ENCODE measurements at regions not wholly inside any gene's neighbourhood (a gene's known extent, or its start where the extent isn't known, plus 50 kb on each side); places are given as distances from the start of the nearest gene placed in this dataset.

DNA sequence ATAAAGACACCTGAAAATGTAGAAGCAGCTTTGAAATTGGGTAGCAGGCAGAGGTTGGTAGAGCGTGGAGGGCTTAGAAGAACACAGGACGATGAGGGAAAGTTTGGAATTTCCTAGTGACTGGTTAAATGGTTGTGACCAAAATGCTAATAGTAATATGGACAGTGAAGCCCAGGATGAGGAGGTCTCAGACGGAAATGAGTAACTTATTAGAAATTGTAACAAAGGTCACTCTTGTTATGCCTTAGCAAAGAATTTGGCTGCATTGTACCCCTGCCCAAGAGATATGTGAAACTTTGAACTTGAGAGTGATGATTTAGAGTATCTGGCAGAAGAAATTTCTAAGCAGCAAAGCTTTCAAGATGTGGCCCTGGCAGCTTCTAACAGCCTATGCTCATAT lies 382.5 kb downstream of the KCNN2 start (continued):
- TF ChIP-seq CHD7 (IDR thresholded peaks at IDR 0.05; ENCODE audit: insufficient replicate concordance, low read length): no peak
- TF ChIP-seq TBP (IDR thresholded peaks at IDR 0.05; ENCODE audit: low read depth, low read length): no peak
- TF ChIP-seq, protein P1, sequence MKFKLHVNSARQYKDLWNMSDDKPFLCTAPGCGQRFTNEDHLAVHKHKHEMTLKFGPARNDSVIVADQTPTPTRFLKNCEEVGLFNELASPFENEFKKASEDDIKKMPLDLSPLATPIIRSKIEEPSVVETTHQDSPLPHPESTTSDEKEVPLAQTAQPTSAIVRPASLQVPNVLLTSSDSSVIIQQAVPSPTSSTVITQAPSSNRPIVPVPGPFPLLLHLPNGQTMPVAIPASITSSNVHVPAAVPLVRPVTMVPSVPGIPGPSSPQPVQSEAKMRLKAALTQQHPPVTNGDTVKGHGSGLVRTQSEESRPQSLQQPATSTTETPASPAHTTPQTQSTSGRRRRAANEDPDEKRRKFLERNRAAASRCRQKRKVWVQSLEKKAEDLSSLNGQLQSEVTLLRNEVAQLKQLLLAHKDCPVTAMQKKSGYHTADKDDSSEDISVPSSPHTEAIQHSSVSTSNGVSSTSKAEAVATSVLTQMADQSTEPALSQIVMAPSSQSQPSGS (IDR thresholded peaks at IDR 0.05; ENCODE audit: low read length): no peak
- TF ChIP-seq CHD2 (IDR thresholded peaks at IDR 0.05; ENCODE audit: low read length): no peak
- TF ChIP-seq, protein P2, sequence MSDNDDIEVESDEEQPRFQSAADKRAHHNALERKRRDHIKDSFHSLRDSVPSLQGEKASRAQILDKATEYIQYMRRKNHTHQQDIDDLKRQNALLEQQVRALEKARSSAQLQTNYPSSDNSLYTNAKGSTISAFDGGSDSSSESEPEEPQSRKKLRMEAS (IDR thresholded peaks at IDR 0.05): no peak
- TF ChIP-seq EZH2 (IDR thresholded peaks at IDR 0.05; ENCODE audit: low read depth, low read length, severe bottlenecking): no peak
- TF ChIP-seq BACH1 (IDR thresholded peaks at IDR 0.05; ENCODE audit: low read length): no peak

All from H1 (cell line).